Activated naive CD4-positive, alpha-beta T cell treated with Interleukin-2 at 50 U/mL for 16 hours (primary cell): ENCODE measurements at regions not wholly inside any gene's neighbourhood (a gene's known extent, or its start where the extent isn't known, plus 50 kb on each side); places are given as distances from the start of the nearest gene placed in this dataset.
"Not testable (repeated sequence)": the region's sequence is repeated elsewhere in the genome, so short reads cannot be mapped to it uniquely, and the experiment has no call there.

Experiments
- DNase-seq: peaks from one replicate; pipeline ENCODE4 v3.0.0-alpha.2; 2020

DNA sequence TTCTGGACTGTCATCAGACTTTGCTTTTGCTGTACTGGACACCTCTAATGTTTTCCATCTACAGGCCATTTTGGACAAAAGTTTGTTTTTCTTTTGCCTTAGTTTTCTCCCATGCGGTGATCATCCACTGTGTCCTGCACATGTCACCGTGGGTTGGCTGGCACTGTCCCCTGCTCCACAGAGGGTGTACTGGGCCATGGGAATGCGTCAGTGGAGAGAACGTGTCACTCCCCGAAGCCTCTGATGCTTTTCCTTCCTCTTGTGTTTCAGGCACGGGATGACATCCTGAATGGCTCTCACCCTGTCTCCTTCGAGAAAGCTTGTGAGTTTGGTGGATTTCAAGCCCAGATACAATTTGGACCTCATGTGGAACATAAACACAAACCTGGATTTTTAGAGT, 385.0 kb upstream of the TPM1 start:
- DNase-seq, result not testable (repeated sequence)

- no peak for DNase-seq
Measured at GRCh38 chr15:62658498-62658897, 384.0 kb upstream of the TPM1 start.

DNA sequence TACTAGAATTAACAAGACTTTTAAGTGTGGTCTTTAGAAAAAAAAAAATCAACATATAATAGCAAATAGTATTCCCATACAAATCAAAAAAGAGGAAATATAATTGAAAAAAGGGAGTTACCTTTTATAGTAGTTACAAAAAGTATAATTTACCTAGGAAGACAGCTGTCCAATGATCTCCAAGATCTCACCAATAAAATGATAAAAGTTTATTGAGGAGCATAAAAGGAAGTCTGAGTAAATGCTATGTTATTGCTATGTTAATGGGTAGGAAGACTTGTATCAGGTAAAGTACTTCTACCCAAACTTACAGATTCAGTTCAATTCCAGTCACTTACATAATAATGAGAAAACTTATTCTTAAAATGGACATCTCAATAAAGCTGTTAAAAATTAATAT, 379.0 kb upstream of the TPM1 start:
- no peak for DNase-seq

GRCh38 chr15:62665449-62665848, 377.1 kb upstream of the TPM1 start:
- DNase-seq, result no peak

GRCh38 chr15:62666046-62666445, 376.5 kb upstream of the TPM1 start:
- no peak for DNase-seq

- no peak for DNase-seq
Measured at GRCh38 chr15:62672268-62672667, 370.3 kb upstream of the TPM1 start.

DNA sequence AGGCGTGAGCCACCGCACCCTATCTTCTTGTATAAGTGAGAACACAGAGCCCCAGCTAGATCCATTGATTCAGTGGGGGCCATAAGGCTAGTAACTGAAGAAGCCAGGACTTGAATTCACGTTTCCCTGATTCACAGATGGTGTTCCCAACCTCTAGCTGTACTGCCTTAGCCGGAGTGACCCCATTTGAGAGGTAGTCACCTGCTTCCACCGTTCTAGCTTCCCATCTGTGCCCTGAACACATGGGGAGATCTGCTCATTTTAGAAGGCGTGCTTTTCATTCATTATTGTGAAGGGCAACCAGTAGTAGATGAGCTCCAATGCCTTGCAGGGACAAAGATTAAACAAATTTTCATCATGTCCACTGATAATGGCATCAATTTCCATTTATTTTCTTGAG, 365.7 kb upstream of the TPM1 start:
- DNase-seq, result no peak

DNA sequence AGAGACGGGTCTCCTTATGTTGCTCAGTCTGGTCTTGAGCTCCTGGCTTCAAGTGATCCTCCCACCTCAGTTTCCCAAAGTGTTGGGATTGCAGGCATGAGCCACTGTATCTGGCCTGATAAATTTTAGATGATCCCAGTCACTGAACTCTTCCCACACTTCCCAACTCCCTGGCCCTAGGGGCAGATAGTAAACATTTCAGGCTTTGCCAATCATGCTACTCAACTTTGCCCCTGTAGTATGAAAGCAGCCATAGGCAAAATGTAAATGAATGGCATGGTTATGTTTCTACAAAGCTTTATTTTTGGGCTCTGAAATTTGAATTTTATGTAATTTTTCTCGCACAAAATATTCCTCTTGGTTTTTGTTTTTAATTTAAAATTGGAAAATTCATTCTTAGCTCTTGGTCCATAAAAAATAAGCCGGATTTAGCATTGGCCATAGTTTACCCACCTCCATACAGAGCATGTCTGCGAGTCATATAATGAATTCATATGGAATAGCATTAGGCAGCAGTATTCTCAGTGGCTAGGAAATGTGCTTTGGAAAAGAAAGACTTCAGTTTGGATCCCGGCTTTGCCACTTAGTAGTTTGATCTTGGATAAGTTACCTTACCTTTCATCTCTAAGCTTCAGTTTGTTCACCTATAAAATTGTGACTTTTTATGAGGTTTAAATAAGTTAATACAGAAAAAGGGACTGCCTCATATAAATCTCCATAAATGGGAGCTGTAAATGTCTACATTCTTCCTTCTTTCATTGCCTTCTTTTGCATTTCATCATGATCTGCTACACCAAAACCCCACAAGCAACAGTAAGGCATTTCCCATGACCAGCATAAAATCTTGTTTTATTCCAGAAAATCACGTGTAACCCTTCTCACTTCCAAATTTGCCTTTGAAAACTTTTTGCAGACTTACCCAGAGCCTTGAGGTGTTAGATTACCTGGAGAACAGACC, 360.3 kb upstream of the TPM1 start:
- DNase-seq, result no peak

GRCh38 chr15:62683192-62683591, 359.4 kb upstream of the TPM1 start:
- not testable (repeated sequence) for DNase-seq

DNA sequence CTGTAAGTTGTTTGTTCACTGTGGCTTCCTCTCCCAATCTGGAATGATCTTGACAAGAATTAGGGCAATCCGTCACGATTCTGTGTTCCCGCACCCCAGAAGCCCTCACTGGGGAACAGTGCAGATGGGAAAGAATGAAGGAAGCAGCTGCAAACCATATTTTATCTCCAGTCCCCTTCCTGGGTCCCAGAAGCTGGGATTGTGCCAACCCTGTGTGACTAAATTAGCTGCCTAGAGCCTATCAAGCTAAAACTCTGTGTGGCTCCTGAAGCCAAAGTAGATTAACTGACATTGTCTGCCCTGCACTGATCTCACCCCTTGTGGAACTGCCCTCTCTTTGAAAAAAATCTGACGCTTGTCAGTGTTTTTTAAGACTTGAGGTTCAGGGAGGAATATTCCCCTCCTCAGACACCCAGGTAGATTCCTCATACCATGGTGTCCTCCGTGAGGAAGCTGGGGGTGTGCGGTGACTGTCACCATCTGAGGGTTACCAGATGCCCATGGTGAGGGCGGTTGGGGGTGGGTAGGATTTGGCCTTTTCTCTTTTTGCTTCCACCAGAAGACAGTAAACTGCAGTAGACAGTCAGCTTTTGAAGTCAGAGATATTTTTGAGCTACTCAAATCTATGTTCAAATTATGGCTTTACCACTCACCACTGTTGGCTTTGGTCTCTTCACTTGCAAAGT, 358.3 kb upstream of the TPM1 start:
- no peak for DNase-seq

DNA sequence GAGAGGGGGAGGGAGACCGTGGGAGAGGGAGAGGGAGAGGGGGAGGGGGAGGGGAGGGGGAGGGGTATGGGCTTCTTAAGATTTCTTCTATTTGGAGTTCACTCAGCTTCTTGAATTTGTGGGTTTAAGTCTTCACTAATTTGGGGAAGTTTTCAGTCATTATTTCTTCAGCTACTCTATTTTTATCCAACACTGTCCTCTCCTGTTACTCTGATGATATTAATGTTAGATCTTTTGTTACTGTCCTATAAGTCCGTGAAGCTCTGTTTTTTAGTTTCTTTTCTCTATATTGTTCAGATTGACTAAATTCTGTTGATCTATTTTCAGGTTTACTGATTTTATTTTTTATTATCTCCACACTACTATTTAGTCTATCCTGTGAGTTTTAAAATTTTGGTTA, 351.5 kb upstream of the TPM1 start:
- no peak for DNase-seq

DNA sequence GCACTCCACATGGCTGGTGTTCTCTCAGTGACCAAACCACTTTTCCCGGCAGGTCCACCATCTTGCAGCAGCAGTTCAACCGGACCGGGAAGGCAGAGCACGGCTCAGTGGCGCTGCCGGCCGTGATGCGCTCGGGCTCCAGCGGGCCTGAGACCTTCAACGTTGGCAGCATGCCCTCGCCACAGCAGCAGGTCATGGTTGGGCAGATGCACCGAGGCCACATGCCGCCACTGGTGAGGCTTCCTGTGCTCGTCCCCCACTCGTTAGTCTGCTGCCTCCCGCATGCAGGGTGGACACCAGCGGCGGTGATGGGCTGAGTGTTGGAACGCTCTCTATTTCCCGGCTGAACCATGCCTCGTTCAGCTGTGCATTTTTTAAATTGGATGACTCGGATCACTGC, 344.9 kb upstream of the TPM1 start:
- no peak for DNase-seq

DNA sequence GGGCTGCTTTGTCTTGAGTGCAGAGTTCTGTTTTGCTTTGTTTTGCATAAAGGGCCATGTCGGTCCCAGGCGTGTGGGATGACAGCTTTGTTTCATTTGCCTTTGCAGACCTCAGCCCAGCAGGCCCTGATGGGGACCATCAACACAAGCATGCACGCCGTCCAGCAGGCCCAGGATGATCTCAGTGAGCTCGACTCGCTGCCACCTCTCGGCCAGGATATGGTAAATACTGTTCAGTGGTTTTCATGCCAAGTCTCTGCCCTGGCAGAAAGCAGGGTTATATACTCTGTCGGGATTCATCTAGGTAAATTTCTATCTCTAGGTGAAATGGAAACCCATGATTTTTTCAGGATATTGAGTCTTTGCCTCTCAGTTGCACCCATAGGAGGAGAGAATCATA, 343.9 kb upstream of the TPM1 start:
- DNase-seq, result no peak

GRCh38 chr15:62706317-62706716, 336.2 kb upstream of the TPM1 start:
- DNase-seq, result no peak

- no peak for DNase-seq
Measured at GRCh38 chr15:62708470-62708869, 334.1 kb upstream of the TPM1 start.

GRCh38 chr15:62709261-62709660, 333.3 kb upstream of the TPM1 start:
- no peak for DNase-seq

- DNase-seq, result no peak
Measured at GRCh38 chr15:62711691-62712454, 330.7 kb upstream of the TPM1 start.

DNA sequence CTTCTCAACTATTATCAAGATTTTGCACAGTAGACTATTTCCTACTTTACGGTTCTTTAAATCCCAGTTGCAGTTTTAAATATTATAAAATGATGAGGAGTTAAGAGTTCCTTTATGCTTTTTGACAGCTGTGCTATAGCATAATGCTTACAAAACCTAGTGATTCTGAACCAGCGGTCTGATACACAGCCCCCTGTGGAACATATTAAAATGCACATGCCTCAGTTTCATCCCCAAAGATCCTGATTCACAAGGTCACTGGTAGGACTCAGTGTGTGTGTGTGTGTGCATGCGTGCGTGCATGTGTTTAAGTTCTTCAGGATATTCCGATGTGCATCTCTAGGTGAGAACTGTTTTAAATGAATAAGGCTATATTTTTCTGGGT, 330.1 kb upstream of the TPM1 start:
- DNase-seq, result no peak

- DNase-seq, result no peak
Measured at GRCh38 chr15:62715946-62716345, 326.6 kb upstream of the TPM1 start.

DNA sequence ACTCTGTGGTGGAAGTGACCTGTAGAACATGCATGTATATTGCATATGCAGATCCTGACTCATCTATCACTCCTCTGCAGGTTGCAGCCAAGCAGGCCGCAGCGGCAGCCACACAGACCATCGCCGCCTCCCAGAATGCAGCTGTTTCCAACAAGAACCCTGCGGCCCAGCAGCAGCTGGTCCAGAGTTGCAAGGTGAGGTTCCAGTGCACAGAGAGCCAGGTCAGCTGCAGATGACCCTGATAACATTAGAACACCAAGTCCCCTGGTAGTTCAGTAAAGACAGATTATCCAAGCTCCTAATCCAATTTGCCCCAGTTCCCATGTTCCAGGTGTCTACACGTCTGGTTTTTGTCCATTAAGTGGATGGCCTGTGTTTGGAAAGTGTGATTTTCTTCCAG, 325.1 kb upstream of the TPM1 start:
- no peak for DNase-seq

- no peak for DNase-seq
Measured at GRCh38 chr15:62719316-62719715, 323.2 kb upstream of the TPM1 start.

- no peak for DNase-seq
Measured at GRCh38 chr15:62722237-62722636, 320.3 kb upstream of the TPM1 start.

GRCh38 chr15:62726461-62726860, 316.1 kb upstream of the TPM1 start:
- DNase-seq, result no peak

- no peak for DNase-seq
Measured at GRCh38 chr15:62727501-62727900, 315.0 kb upstream of the TPM1 start.
